ENCODE measurements at regions not wholly inside any gene's neighbourhood (a gene's known extent, or its start where the extent isn't known, plus 50 kb on each side); places are given as distances from the start of the nearest gene placed in this dataset.

DNA sequence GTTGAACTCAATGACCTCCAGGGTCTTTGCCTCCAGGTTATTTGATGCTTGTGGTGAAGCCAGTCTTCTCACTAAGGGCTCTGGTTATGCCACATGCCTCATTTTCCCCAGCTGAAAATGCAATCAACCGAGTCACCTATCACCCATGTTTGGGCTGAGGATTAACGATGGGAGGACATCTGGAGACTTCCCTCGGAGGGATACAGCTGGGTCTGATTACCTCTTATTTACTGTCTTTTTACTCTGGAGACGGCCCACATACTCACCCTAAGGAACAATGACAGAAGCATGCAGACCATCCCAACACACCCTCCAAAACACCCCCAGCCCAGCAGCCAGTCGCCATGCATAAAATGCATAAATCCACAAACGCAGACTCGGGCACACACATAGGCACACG, 187.4 kb downstream of the OPA1 start:
- in situ Hi-C loops (cut with MboI; ENCODE audit: low sequenced_read_pairs): no loop called here

GRCh38 chr3:193780810-193781478, 187.9 kb downstream of the OPA1 start:
- in situ Hi-C loops (cut with MboI; ENCODE audit: low sequenced_read_pairs): no loop called here

- in situ Hi-C loops (cut with MboI; ENCODE audit: low sequenced_read_pairs): no loop called here
Measured at GRCh38 chr3:193782276-193782647, 189.3 kb downstream of the OPA1 start.

DNA sequence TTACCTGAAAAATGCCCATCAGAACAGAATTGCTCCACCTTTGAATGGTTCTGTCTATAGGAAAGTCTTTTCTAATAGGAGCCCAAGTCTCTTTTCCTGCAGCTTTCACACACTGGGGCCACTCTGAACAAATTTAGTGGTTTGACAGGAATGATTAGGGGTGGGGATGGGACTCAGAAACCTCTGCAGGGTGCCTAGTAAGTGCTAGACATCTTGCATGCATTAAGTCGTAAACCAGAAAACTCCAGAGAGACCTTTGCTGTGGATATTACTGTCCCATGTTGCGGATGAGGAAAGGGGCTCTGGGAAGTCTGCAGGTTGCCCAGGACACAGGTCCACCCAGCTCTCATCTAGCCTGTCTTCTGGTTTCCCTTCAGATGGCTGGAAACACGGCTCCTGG, 189.7 kb downstream of the OPA1 start:
- in situ Hi-C loops (cut with MboI; ENCODE audit: low sequenced_read_pairs): no loop called here

- in situ Hi-C loops (cut with MboI; ENCODE audit: low sequenced_read_pairs): no loop called here
Measured at GRCh38 chr3:193783166-193783896, 190.3 kb downstream of the OPA1 start.

- in situ Hi-C loops (cut with MboI; ENCODE audit: low sequenced_read_pairs): loop anchor here (5.0 kb wide), 2 partner anchors 352 to 522 kb away; partner anchors contain the start of gene HES1
Measured at GRCh38 chr3:193784822-193785221, 191.8 kb downstream of the OPA1 start.

DNA sequence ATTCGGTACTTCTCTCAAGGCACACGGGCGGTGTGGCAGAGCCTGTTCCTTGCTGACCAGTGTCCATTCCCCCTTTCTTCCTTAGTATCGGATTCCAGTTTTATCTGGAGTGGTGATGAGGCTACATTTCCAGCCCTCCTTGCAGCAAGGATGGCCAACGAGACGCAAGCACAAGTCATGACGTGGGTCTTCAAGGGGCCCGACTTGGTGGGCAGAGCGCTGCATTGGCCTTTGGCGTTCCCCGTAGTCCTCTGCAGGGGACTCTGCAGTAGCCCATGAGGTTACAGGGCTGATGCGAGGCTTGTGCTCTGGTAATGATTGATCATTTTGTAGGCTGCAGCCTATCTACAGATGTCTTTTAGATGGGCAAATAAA, 194.5 kb downstream of the OPA1 start:
- in situ Hi-C loops (cut with MboI; ENCODE audit: low sequenced_read_pairs): loop anchor here (5.0 kb wide), 2 partner anchors 350 to 520 kb away; partner anchors contain the start of gene HES1

- in situ Hi-C loops (cut with MboI; ENCODE audit: low sequenced_read_pairs): loop anchor here (5.0 kb wide), 2 partner anchors 349 to 519 kb away; partner anchors contain the start of gene HES1
Measured at GRCh38 chr3:193788189-193788991, 195.4 kb downstream of the OPA1 start.

DNA sequence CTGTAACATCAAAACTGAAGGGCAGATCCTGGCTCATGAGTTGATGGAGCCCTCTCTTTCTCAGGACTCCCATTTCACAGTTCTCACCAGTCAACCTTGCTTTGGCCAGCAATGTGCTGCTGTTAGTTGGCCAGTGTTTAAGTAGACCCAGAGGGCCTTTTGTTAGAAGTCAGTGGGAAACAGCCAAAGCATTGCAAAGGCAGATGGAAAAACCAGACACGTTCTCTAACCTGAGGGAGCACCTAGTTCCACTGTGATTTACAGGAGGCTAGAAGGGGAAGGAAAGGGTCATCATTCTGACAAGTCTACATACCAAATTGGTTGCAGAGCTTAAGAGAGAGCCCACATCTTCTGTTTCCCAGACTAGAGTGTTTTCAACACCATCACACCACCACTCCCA, 196.4 kb downstream of the OPA1 start:
- in situ Hi-C loops (cut with MboI; ENCODE audit: low sequenced_read_pairs): loop anchor here (5.0 kb wide), 2 partner anchors 348 to 518 kb away; partner anchors contain the start of gene HES1

- in situ Hi-C loops (cut with MboI; ENCODE audit: low sequenced_read_pairs): no loop called here
Measured at GRCh38 chr3:193790086-193790990, 197.3 kb downstream of the OPA1 start.

GRCh38 chr3:193791041-193792032, 198.3 kb downstream of the OPA1 start:
- in situ Hi-C loops (cut with MboI; ENCODE audit: low sequenced_read_pairs): no loop called here

GRCh38 chr3:193793123-193793522, 200.1 kb downstream of the OPA1 start:
- in situ Hi-C loops (cut with MboI; ENCODE audit: low sequenced_read_pairs): no loop called here

GRCh38 chr3:193794002-193794881, 201.2 kb downstream of the OPA1 start:
- in situ Hi-C loops (cut with MboI; ENCODE audit: low sequenced_read_pairs): no loop called here

DNA sequence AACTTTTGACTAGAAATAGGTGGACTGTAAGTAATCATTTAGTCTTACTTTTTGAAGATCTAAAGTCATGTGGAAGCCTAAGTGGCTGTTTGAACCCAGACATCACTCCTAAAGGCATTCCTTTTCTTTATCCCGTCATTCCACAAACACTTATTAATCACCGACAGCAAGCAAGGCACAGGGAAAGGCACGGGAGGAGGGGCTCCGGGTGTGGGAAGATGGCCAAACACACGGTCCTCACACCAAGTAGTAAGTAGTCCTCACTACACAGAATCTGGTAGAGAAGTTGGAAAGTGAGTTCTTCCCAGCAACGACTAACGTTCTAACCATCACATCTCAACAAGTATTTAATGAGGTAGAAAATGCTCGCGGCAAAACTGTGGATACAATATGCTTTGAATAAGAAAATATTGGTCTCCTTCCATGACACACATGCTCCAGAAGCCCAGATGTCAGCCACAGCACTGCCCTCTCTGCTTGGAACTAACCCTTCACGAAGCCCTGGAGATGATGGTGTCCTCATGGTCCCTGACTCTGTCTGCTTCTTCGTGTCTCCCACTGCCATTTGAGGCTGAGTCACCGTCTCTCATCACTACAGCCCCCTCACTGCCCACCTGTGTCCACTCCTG, 202.2 kb downstream of the OPA1 start:
- in situ Hi-C loops (cut with MboI; ENCODE audit: low sequenced_read_pairs): no loop called here

DNA sequence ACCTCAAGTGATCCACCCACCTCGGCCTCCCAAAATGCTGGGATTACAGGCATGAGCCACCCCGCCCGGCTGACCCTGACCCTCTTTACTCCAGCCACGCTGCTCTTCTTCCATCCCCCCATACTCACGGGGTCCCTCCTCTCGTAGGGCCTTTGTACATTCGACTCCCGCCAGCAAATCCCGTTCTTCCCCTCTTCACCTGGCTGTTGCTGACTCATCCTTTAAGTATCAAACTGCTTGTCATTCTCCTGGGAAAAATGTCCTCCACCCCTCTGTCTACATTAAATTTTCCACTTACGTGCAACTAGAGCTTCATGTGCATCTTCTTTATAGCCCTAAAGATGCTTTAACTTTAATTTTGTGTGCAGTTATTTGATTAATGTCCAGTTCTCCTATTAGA, 203.1 kb downstream of the OPA1 start:
- in situ Hi-C loops (cut with MboI; ENCODE audit: low sequenced_read_pairs): no loop called here

- in situ Hi-C loops (cut with MboI; ENCODE audit: low sequenced_read_pairs): no loop called here
Measured at GRCh38 chr3:193797566-193797965, 204.6 kb downstream of the OPA1 start.

GRCh38 chr3:193798051-193798450, 205.0 kb downstream of the OPA1 start:
- in situ Hi-C loops (cut with MboI; ENCODE audit: low sequenced_read_pairs): no loop called here
